HG03108 (cell line): ENCODE measurements at regions not wholly inside any gene's neighbourhood (a gene's known extent, or its start where the extent isn't known, plus 50 kb on each side); places are given as distances from the start of the nearest gene placed in this dataset.

Experiments
- ATAC-seq: cut with Tn5 transposase; IDR thresholded peaks from one replicate; pipeline ENCODE4 v1.9.1; 2021; ENCODE audit warnings: moderate library complexity; ENCODE audit not compliant: unreplicated experiment

- ATAC-seq = no peak
These were observed 53.4 kb downstream of the MC4R start for GRCh38 chr18:60319129-60319528.

GRCh38 chr18:60311676-60312360 lies 60.8 kb downstream of the MC4R start:
- ATAC-seq = no peak

- ATAC-seq = no peak
These were observed 76.9 kb downstream of the MC4R start for GRCh38 chr18:60295674-60296073.

- no peak for ATAC-seq
These were observed 80.4 kb downstream of the MC4R start for GRCh38 chr18:60292186-60292585.

GRCh38 chr18:60279391-60279790 lies 93.2 kb downstream of the MC4R start:
- ATAC-seq = no peak

GRCh38 chr18:60277855-60278480 lies 94.6 kb downstream of the MC4R start:
- no peak for ATAC-seq

- ATAC-seq = no peak
These were observed 105.0 kb downstream of the MC4R start for GRCh38 chr18:60267391-60268058.

GRCh38 chr18:60266558-60266957 lies 106.0 kb downstream of the MC4R start:
- ATAC-seq = no peak

- no peak for ATAC-seq
These were observed 113.4 kb downstream of the MC4R start for GRCh38 chr18:60259052-60259681.

GRCh38 chr18:60249388-60249787 lies 123.2 kb downstream of the MC4R start:
- no peak for ATAC-seq

GRCh38 chr18:60248336-60249330 lies 123.9 kb downstream of the MC4R start:
- ATAC-seq = no peak

GRCh38 chr18:60247103-60247502 lies 125.5 kb downstream of the MC4R start:
- ATAC-seq = peak; percentile 71

- peak; percentile 74 for ATAC-seq
These were observed 126.0 kb downstream of the MC4R start for GRCh38 chr18:60246606-60247005.

- no peak for ATAC-seq
These were observed 127.5 kb downstream of the MC4R start for GRCh38 chr18:60245096-60245495.

- ATAC-seq = peak; percentile 97
These were observed 133.4 kb downstream of the MC4R start for GRCh38 chr18:60239024-60239710.

- ATAC-seq = no peak
These were observed 137.4 kb downstream of the MC4R start for GRCh38 chr18:60235164-60235563.

- no peak for ATAC-seq
These were observed 140.0 kb downstream of the MC4R start for GRCh38 chr18:60232541-60232940.

- ATAC-seq = no peak
These were observed 143.7 kb downstream of the MC4R start for GRCh38 chr18:60228609-60229595.

GRCh38 chr18:60215432-60215831 lies 157.1 kb downstream of the MC4R start:
- ATAC-seq = no peak
